HL-60 (cell line): ENCODE measurements at regions not wholly inside any gene's neighbourhood (a gene's known extent, or its start where the extent isn't known, plus 50 kb on each side); places are given as distances from the start of the nearest gene placed in this dataset.

Source experiments
- CTCF ChIP-seq: IDR thresholded peaks from one replicate; pipeline ENCODE4 v1.5.1; 2011; ENCODE audit warnings: low read length, control low read depth, inconsistent platforms; ENCODE audit not compliant: insufficient read depth
- POLR2AphosphoS5 ChIP-seq: IDR thresholded peaks from 2 replicates; pipeline ENCODE4 v1.6.1; 2012; ENCODE audit warnings: low read depth
- REST ChIP-seq: IDR thresholded peaks from 2 replicates; pipeline ENCODE4 v1.6.1; 2012; ENCODE audit warnings: low read depth; ENCODE audit not compliant: insufficient replicate concordance

DNA sequence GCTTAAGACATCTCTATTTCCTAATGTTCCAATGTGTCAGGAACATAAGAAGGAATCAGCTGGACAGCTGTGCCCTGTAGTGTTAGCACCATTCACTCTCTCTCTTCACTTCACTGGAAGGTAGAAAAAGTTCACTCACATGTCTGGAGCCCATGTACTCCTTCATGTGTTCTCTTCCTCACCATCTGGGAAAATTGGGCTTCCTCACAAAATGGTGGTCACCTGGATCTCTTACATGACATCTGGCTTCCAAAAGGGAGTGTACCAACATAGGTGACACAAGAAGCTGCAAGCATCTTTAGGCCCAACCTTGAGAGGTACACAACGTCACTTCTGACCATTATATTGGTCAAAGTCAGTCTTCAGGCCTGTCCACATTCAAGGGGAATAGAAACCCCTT is 882.6 kb downstream of the LTN1 start:
- TF ChIP-seq CTCF, result no peak
- TF ChIP-seq POLR2AphosphoS5, result no peak
- TF ChIP-seq REST, result no peak
